Amygdala (tissue), 56 donors: ENCODE measurements at regions not wholly inside any gene's neighbourhood (a gene's known extent, or its start where the extent isn't known, plus 50 kb on each side); places are given as distances from the start of the nearest gene placed in this dataset.
"Not testable (repeated sequence)": the region's sequence is repeated elsewhere in the genome, so short reads cannot be mapped to it uniquely, and the experiment has no call there.

Experiments used
- DNase-seq, 56 donors: peaks; one replicate each; lab custom pipeline; 2025; lab: John Stamatoyannopoulos, UW

DNA sequence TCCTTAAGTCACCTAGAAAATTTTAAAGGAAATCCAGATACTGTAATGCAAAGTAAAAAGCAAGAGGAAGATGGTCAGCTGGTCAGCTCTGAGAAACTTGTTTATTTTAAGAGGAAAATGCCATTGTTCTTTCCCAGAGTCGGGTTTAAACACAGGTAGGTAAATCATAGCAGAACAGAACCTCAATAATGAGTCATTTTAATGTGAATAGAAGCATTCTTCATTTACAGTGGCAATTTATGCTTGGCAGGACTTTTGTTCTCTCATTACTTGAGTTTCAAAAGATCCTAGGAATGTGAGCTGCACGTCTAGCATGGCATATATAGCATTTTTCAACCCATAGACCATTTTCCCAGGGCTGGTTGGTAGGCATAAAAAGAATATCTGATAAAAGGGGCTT lies 132.3 kb downstream of the LIG4 start:
- no peak for DNase-seq

DNA sequence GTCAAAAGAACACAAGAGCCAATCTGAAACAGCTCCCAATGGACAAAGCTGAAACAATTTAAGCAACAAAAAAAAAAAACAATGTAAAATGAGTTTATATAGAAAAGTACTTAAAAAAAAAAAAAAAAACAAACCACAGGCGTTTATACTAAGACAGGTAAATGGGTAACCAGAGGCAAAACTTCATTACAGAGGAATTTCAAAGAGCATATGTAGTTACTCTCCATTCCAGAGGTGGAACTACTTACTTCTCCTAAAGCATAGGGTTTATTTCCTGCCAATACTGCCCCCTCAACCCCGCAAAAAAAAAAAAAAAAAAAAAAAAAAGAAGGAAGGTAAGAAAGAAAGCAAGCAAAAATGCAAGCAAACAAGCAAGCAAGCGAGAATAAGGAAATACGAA lies 132.9 kb downstream of the LIG4 start:
- no peak for DNase-seq

DNA sequence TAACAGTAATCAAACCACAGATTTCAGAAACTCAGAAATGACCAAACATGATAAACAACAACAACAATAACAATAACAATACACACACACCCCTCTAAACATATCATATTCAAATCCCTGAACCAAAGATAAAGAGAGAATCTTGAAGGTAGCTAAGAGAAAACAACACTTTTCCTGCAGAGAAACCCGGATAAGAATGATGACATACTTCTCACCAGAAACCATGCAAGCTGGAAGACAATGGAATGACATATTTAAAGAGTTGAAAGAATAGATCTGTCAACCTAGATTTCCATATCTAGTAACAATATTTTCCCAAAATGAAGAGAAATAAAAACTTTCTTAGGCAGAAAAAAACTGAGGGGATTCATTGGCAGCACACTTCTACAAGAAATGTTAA lies 138.1 kb downstream of the LIG4 start:
- no peak for DNase-seq

DNA sequence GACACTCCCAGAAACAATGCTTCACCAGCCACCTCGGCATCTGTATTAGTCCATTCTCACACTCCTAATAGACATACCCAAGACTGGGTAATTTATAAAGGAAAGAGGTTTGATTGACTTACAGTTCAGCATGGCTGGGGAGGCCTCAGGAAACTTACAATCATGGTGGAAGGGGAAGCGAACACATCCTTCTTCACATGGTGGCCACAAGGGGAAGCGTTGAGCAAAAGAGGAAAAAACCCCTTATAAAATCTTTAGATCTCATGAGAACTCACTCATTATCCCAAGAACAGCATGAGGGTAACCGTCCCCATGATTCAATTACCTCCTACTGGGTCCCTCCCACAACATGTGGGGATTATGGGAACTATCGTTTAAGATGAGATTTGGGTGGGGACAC lies 140.9 kb downstream of the LIG4 start:
- not testable (repeated sequence) for DNase-seq

DNA sequence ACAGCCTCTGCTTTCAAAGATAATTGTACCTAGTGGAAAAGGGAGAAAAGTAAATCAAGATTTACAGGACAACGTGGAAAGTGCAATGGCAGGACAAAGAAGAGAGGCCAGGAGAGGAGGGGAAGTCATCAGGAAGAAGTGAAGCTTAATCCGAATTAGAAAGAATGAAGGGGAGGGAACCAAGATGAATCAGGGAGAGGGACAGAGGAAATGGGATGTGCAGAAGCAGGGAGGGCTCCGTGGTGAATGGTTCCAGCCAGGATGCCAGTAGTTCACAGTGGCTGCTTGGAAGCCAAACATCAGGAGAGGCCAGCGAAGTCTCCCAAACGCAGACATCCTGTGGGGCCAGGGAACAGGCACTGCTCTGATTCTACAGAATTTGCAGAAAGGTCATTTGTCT lies 144.4 kb downstream of the LIG4 start:
- no peak for DNase-seq

DNA sequence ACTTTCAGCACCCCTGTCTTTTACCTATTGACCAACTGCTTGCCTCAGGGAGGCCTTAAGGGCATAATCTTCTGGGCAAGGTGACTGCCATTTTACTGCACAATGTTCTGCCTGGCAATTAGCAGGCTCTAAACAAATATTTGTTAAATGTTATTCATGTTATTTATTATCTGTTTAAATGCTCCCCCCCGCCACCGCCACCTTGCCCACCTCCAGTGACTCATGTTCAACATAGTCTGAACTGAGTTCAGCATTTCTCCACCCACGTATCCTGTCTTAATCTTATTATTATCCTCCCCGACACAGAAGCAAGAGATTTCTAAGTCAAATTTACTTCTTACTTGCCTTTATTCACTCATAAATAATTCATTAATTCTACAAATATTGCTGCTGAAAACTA lies 144.8 kb downstream of the LIG4 start:
- no peak for DNase-seq

DNA sequence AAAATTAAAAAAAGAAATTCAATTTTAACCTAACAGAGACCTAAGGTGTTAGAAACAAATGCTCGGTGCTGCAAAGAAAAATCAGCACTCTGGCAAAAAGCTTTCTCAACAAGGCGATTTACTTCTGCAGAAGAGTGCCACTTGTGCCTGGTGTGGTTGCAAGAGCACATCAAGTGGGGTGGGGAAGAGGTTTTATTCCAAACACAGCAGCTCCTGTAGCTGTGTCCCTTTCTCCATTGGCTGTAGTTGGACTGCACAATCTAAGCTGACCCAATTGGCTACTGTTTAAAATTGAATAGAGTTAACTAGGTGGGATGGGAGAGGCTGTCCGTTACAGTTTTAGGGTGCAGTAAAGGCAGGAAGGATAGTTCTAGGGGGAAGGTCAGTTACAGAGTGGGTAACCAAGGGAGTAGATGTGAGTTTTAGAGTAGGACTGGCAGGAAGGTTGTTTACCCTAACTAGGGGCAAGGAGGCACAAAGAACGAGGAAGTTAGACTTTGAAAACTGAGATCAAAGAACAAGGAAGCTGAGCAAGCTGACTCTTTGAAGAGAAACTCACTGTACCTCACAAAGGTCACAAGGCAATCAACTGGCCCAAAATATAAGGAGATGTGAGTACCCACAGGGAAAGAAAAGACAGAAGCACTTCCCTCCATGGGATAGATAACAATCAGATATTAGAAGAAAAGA lies 145.7 kb downstream of the LIG4 start:
- DNase-seq, result no peak

DNA sequence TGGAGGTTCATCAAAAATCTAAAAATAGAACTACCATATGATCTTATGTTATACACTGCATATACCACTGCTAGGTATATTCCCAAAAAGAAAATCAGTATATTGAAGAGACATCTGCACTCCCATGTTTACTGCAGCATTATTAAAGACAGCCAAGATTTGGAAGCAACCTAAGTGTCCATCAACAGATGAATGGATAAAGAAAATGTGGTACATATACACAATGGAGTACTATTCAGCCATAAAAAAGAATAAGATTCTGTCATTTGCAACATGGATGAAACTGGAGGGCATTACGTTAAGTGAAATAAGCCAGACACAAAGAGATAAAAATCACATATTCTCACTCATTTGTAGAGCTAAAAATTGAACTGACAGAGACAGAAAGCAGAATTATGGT lies 151.0 kb downstream of the LIG4 start:
- DNase-seq, result not testable (repeated sequence)

DNA sequence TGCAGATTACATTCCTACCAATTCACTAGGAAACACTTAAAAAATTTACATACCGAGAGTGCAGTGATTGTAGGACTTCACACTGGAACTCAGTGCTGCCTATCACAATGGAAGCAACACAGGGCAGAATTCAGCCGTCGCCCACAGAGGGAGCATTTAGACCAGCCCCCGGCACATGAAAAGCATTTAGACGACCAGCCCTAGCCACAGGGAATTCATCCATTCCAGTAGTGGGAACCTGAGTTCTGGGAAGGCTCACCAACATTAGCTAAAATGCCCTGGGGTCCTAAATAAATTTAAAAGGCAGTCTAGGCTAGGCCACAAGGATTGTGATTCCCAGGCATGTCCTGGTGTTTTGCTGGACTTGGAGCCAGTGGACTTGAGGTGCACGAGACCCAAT lies 155.2 kb downstream of the LIG4 start:
- no peak for DNase-seq

DNA sequence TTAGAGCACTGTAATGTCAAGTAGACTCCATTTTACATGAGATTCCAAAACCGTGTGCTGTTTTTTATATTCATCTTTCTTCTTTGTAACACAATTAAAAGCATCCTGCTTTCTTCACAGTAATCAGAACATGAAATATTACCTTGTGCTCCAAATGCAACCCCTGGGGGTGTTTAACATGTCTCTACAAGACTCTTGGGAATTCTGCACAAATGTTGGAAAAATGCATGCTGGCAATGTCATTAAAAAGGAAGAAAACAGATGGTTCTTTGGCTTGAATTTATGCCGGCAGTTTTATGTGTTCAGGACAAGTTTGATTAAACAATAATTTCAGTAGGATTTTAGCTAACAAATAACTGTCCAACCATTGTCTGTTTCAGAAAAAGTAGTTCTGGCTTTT lies 159.1 kb downstream of the LIG4 start:
- DNase-seq, result no peak

DNA sequence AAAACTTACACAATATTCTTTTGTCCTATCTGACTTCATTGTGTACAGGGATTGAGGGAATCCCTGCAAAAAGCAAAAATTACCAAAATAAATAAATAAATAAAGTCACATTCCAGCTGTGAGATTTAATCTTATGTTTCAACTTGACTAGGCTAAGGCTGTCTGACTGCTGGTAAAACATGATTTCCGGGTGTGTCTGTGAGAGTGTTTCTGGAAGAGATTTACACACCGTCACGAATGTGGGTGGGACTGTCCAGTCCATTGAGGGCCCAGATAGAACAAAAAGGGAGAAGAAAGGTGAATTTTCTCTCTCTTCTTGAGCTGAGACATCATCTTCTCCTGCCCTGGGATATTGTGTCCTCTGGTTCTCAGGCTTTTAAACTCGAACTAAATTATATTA lies 166.1 kb downstream of the LIG4 start:
- no peak for DNase-seq

DNA sequence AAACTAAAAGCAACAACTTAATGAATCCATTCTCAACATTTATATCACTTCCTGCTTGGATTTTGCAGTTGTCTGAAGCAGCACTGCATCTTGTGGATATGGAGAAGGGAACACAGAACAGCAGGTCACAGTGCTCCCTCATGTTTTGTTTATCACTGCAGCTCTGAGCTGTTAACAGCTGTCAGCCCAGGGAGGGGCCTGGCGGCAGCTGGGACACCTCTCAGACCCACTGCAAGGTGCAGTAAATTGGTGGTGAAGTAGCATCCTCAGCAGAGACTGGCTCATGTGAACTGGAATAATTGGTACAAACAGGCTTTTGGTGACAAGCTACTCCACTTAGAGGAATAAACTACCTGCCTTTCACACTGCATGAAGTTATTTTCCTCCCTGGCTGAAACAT lies 170.4 kb downstream of the LIG4 start:
- no peak for DNase-seq

DNA sequence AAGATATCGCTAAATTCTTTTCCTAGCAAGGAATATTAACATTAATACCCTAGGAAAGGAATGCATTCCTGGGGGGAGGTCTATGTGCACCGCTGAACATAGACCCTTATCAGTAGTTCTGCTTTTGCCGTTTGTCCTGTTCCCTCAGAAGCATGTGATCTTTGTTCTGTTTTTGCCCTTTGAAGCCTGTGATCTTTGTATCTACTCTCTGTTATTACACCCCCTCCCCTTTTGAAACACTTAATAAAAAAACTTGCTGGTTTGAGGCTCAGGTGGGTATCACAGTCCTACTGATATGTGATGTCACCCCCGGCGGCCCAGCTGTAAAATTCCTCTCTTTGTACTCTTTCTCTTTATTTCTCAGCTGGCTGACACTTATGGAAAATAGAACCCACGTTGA lies 172.5 kb downstream of the LIG4 start:
- DNase-seq, result not testable (repeated sequence)

DNA sequence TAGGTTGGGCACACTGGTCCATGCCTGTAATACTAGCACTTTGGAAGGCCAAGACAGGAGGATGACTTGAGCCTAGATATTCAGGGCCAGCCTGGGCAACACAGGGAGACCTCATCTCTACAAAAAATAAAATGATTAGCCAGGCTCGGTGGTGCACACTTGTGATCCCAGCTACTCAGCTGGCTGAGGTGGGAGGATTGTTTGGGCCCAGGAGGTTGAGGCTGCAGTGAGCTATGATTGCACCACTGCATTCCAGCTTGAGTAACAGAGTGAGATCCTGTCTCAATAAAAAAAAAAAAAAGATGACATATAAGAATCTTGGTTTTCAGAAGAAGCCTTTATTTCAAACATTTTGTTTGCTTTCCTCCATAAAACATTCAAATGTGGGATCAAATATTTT lies 178.0 kb downstream of the LIG4 start:
- no peak for DNase-seq

DNA sequence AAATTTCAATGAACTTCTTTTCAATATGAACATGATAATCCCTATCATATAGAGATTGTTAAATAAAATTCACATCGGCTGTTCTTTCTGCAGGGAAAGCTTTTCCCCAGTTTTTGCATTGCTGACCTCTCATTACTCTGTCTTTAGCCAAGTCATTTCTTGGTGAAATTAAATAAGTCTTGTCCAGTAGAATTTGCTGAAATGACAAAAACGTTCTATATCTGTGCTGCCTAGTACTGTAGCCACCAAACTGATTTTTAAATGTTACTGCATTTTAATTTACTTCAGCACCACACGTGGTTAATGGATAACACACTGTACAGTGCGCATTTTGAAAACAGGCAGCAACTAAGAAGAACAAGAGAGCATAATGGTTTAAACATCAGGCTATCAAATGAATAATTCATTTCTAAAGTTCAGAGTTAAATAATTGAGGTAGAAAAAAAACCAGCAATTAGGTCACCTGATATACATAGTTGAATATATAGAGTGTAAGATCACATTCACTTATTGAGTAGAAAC lies 178.9 kb downstream of the LIG4 start:
- no peak for DNase-seq

DNA sequence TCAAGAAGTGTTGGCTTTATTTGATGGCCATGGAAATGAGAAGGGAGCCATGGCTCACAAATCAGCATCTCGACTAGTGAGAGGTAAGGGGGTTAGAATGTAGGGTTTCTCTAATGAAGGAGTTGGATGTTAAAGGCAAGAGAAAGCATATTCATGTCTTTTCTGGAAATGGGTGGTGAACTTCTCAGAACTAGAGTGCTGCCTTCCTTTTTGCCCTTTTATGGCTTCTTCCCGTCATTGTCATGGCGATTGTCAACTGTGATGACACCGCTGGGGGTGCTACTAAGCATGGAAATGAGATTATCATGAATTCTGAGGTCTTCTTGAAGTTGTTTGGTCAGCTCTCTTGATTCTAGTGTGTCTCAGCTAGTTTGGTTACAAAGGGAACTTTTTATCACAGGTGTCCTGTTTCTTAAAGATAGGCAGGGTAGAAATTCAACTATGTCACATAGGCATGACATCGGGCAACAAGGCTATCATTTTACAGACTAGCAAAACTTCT lies 180.4 kb downstream of the LIG4 start:
- no peak for DNase-seq

DNA sequence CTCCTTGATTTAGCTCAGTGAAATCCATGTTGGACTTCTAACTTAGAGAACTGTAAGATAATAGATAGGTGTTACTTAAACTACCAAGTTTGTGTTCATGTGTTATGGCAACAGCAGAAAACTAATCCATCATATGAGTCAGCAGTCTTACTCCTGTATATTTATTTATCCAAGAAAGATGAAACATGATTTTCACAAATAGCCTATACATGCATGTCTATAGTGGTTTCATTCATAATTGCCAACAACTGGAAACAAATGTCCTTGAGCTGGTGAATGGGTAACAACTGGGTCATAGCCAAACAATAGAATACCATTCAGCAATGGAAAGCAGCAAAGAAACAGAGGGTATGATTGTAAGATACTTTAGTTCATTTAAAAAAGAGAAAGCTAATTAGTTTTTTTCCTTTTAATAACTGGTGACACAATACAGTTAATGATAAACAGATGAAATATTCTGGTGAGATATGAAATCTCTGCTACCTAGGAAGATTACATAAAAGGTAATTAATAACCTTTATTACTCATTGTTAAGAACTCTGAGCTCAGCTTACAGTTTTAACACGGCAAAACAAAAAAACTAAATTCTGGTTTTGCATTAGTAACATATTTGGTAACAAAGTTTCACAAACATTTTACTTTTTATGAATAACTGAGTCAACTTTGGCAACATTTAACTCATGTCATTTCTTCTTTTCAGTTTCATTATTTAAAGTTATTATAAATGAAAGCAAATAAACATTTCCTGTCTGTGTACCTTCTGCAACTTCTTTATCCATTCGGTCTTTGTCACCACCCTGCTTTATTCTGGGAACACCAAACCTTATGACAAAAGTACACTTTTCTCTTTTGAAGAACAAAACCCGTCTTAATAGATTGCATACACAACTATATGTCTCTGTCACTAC lies 181.3 kb downstream of the LIG4 start:
- DNase-seq, result no peak

DNA sequence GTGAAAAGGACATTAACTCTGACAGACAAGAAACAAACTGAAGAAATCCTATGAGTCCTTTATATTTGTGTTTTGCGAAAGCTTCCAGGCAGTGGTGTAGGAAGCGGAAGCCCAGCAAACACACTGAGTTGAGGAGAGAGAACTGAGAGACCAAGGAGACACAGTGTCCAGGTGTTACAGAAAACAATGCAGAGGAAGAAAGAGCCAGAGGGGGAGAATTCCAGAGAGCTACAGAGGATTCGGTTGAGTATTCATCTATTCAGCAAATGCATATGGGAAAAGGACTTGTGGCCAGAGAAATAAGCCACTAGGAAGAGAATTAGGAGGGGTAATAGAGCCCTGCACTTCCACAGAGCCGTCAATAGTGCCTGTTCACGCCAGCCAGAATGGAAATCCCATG lies 183.5 kb downstream of the LIG4 start:
- no peak for DNase-seq

DNA sequence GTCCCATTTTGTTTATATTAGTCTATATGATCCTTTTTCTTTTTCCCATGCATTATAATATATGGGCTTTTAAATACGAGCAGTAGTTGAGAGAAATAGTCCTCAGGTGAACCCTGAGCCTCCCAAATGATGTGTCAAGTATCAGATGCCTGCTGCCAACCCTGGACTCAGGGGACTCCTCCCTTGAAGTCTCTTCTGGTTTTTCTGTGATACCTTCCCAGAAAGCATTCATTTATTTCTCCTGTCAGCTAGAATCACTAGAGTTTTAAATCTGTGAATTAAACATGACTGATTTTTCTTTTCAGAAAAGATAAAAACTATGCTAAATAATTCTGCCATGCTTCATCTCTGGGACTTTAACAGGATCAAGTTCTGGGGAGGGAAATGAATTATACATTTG lies 184.6 kb downstream of the LIG4 start:
- DNase-seq, result no peak

DNA sequence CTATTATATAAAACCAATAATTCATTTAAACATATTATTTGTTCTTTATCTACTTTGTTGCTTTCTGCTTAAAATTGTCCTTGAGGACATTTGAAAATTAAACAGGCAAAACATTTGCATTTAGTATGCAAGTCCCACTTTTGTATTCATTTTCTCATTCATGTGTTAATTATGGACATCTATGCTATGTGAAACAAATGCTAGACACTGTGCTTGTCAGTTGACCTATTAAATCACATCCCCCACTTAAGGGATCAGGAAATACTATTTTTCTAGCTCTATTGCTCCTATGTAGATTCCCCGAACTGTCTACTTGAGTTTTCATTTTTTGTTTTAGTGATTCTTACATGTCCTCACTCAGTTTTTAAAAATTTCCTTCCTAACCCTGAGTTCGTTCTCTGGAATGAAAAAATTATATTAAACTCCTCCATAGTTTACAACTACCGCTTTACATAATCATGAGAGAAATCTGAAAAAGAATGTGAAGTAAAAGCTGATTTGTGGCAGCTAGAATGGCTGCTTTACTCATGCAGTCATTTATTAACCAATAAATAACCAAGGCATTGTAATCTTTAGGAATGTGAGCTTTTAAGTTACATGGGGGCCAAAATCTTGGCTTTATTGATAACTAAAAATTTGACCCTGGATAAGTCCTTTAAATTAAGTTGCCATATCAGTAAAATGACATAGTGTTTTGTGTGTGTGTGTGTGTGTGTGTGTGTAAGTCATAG lies 188.5 kb downstream of the LIG4 start:
- no peak for DNase-seq

DNA sequence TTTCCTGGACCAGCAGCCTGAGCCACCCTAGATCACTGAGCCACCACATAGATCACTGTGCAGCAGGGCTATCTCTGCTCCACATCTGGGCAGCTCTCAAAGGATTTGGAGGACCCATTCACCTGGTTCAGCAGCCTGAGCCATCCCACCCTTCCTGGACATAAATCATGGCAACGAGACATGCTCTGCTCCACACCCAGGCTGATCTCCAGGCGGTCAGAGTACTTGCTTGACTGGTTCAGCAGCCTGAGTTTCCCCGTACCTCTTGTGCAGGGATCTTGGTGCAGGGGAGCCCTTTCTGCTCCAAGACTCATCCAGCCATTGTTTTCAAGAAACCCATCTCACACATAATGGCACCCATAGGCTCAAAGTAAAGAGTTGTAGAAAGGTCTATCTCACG lies 195.3 kb downstream of the LIG4 start:
- DNase-seq, result no peak
